ENCODE measurements at regions not wholly inside any gene's neighbourhood (a gene's known extent, or its start where the extent isn't known, plus 50 kb on each side); places are given as distances from the start of the nearest gene placed in this dataset.
"Not testable (repeated sequence)": the region's sequence is repeated elsewhere in the genome, so short reads cannot be mapped to it uniquely, and the experiment has no call there.

GRCh38 chr3:139095803-139096466, 51.2 kb upstream of the PRR23C start:
- DNase-seq, result no peak

- DNase-seq, result no peak
Observed at GRCh38 chr3:139096670-139097069, 52.0 kb upstream of the PRR23C start.

DNA sequence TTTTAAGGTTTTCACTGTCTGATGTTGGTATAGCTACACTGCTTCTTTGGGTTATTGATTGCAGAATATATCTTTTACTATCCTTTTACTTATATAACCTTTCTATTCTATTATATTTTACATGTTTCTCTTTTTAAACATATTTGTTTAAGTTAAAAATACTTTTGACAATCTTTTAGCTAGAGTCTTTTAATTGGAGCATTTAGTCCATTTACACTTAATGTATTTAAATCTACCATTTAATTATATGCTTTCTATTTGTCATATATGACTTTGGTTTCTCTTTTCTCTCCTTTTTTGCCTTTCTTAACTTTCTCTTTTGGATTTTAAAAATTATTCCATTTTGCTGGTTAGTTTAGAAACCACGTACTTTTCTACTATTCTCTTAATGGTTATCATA, 53.7 kb upstream of the PRR23C start:
- no peak for DNase-seq

- no peak for DNase-seq
Observed at GRCh38 chr3:139099968-139100817, 55.5 kb upstream of the PRR23C start.

DNA sequence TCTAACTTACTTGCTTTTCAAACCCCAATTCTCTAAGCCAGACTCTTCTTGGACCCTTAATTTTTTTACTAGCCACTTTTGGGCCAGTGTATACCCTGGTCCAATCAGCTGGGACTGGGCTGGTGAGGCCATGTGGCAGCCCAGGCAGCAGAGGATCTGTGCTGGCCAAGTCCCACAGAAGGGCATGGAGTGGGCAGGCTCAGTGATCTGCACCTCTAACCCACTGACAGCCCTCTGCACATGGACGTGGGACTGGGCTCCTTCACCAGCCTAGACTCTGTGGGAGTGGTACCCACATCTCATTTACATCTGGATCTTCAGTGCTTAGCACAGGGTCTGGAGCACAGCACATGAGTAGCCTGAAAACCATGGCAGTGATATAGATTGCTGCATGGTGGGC, 56.1 kb upstream of the PRR23C start:
- DNase-seq, result no peak

DNA sequence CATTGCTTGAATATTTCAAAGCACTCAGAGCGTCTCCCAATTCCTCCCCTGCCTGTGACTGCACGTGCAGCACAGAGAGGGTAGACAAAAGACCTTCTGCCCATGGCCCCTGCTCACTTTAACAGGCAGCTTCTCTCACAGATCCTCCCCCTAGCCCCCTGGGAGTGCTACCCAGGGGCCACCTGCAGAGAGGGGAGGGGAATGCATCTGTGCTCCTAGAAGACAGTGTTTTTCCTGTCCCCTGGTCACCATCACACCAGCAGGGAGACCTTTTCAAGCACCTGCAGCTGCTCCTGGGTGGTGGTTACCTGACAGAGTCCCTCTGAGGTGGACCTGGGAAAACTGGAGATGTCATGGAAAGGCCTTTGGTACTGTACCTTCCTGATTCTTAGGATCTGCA, 56.7 kb upstream of the PRR23C start:
- no peak for DNase-seq

DNA sequence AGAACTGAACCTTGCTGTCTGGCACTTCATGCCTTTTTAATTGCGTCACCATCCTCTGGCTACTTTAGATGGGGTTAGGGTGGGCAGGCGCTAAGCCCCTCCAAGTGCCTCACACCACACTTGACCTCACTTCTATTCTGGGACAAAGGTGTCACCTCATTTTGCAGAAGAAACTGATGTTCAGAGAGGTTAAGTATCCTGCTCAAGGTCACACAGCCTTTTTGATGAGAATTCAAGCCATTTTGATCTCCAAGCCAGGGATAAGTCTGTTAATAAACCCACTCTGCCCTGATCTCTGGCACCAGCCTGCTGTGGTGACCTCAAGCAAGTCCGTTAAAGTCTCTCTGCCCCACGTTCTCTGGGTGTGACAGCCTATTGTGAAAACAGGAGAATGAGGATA, 58.8 kb upstream of the PRR23C start:
- no peak for DNase-seq

GRCh38 chr3:139104062-139104461, 59.4 kb upstream of the PRR23C start:
- DNase-seq, result no peak

DNA sequence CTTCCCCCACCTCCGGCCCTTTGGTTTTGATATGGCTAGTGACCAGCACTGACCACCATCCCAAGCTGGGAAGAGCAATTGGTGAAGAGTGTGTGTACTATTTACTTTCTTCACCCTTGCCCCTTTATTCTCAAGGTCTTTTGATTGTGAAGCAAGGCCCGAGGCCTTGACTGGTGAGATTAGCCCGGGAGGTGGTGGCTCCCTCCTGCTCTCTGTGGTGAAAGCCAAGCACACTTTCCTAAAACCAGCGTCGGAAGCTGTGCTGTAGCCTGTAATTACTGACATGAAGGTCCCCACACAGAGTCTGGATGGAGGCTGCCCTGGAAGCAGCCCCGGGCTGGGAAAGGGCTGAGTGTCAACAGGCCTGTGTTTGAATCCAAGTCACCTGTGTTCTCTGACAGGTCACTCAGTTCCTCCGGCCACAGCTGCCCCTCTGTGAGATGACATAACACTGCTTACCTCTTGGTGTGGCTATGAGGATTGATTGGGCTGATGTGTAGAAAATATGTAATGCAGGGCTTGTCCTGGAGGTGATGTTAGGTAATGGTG, 60.5 kb upstream of the PRR23C start:
- no peak for DNase-seq

GRCh38 chr3:139106013-139106932, 61.6 kb upstream of the PRR23C start:
- no peak for DNase-seq

GRCh38 chr3:139107424-139108252, 62.9 kb upstream of the PRR23C start:
- no peak for DNase-seq

GRCh38 chr3:139108253-139108969, 63.7 kb upstream of the PRR23C start:
- no peak for DNase-seq

- no peak for DNase-seq
Observed at GRCh38 chr3:139109271-139109670, 64.6 kb upstream of the PRR23C start.

DNA sequence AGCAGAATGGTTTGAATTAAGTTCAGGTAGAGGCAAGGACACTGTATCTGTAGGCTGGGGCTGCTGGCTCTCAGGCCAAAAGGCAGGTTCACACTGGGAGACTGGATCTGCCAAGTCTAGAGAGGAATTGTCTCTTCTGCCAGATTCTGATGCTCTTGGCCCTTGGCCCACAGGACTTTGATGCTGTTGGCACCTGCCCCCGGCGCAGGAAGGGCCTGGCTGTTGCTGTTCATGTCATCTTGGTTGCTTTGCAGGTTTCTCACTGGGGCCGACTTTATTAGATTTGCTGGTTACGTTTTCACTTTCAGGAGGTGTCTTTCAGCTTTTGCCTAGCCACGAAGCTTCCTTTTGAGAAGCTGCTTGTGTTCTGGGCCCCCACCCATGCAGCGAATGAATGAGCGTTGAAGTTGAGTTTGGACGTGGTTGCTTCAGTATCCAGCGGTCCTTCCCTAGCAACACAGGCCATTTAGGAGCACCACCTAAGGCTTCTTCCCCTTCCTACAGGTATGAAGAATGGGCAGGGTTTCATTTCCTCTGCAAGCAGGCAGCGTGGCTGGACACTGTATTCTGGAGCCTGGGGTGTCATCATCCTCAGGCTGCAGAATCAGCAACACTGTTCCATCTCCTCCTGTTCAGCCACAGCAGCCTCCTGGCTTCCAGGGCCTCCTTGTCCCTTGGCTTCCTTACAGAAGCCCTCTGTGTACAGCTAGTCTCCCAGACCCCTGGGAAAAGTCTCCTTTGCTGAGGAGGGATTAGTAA, 65.6 kb upstream of the PRR23C start:
- DNase-seq, result no peak

GRCh38 chr3:139110929-139111328, 66.2 kb upstream of the PRR23C start:
- not testable (repeated sequence) for DNase-seq

GRCh38 chr3:139111392-139112229, 66.9 kb upstream of the PRR23C start:
- DNase-seq, result peak; percentile 28

GRCh38 chr3:139112230-139112558, 67.5 kb upstream of the PRR23C start:
- DNase-seq, result no peak

DNA sequence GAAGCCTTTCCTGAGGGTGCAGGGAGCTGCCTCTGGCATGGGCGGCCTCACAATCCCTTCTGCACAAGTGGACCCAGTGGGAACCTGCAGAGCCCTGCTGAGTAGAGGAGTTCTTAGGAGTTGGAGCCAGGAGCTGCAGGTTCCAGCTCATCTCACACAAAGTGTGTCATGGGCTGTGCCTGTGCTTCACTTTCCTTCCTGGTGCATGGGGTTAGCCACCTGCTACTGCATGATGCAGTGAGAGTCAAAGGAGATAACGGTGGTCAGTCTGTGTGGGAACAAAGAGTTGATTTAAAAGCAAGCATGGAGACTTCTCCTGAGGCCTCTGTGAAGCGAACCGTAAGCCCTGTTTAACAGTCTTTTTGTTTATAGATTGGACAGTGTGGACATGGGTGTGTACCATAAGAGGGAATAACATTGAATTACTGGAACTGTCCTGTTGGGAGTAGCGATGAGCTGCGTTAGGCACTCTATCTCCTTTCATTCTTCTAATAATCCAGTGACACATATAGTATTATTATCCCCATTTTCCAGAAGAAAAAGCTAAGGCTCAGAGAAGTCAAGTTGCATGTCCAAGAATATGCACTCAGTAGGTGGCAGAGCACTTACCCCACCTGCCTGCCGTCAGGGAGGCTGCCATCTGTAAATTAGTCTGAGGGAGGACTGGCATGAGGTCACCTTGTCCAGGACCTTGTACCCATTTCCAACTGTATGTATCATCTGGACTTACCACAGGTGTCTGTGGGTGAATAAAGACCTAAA, 68.7 kb upstream of the PRR23C start:
- no peak for DNase-seq

GRCh38 chr3:139113993-139114375, 69.3 kb upstream of the PRR23C start:
- DNase-seq, result no peak
